Mesothelial cell of epicardium (in vitro differentiated cells): ENCODE measurements at regions not wholly inside any gene's neighbourhood (a gene's known extent, or its start where the extent isn't known, plus 50 kb on each side); places are given as distances from the start of the nearest gene placed in this dataset.

Experiments
- DNase-seq, 2 experiments: peaks; one replicate each; pipeline ENCODE4 v3.0.0; 2021; ENCODE audit warnings: low spot score in 2 of 2; ENCODE audit not compliant: unreplicated experiment in 2 of 2
- H3K27ac Mint-ChIP-seq: 2 replicates; pipeline ENCODE4 v1.8.0; 2021; ENCODE audit warnings: mixed read lengths
- H3K27me3 Mint-ChIP-seq: 2 replicates; pipeline ENCODE4 v1.8.0; 2021; ENCODE audit warnings: low read depth, mixed read lengths
- H3K36me3 Mint-ChIP-seq: 2 replicates; pipeline ENCODE4 v1.8.0; 2021; ENCODE audit warnings: mixed read lengths
- H3K4me1 Mint-ChIP-seq: 2 replicates; pipeline ENCODE4 v1.8.0; 2021; ENCODE audit warnings: mixed read lengths
- H3K4me3 Mint-ChIP-seq: 2 replicates; pipeline ENCODE4 v1.8.0; 2021; ENCODE audit warnings: mild to moderate bottlenecking, moderate library complexity, mixed read lengths
- H3K9me3 Mint-ChIP-seq: 2 replicates; pipeline ENCODE4 v1.8.0; 2021; ENCODE audit warnings: mixed read lengths
- CTCF ChIP-seq: fragments of 200-600 bp; sonication (generic); IDR thresholded peaks from one replicate; pipeline ENCODE4 v1.5.0; 2021; ENCODE audit warnings: antibody characterized with exemption; ENCODE audit not compliant: unreplicated experiment

DNA sequence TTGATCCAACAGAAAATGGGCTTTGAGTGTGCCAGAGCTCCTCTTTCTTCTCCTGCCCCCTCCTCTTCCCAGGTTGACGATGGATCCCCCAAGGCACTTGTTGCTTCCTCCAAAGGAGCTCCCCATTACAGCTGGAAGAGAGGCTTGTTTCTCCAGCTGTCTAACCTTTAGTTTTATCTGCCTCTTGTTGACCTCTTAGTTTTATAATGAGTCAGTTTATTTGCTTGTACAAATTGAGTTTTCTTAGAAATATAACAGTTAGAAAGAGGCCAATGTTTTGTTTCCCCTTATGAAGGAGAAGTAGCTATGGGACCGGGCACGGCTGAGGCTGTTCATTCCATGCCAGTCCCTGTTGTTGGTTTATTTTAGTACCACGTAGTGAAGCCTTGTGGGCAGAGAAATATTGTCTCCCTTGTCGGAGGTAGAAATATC, 158.2 kb downstream of the SPRY1 start:
- no peaks in the 10 kb centered on the region for H3K27me3 Mint-ChIP-seq
- DNase-seq = no peak
- peaks cover under 1% of the 10 kb centered on the region for H3K9me3 Mint-ChIP-seq
- H3K4me1 Mint-ChIP-seq = peaks cover 56% of the 10 kb centered on the region
- no peak overlapping the region for H3K4me3 Mint-ChIP-seq
- peaks cover under 1% of the 10 kb centered on the region for H3K36me3 Mint-ChIP-seq
- H3K27ac Mint-ChIP-seq = peak overlapping the region; percentile 92
- TF ChIP-seq CTCF = no peak

DNA sequence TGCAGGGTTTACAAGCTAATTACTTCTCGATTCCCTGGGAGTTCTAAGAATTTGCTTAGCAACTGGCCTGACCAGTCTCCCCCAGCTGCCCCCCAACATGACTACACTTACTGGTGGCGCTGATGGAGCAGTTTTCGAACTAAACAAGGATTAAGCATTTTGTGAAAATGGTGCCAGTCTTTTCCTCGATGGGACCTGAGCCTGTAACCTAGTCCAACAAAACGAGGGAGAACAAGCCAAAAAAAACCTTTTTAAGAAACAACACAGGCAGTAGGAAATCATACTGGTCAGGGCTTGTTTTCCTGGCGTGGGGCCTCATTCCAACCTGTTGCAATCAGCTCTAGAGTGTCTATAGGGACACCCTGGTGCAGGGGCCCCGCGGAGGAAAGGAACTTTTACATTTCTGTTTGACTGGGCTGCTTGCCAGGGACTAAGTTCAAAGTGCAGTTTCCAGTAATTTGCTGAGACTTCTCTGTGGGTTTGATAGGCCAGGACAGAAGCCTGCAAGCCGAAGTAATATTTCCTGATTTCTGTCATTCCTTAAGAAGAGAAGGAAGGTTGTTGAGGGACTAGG, 158.7 kb downstream of the SPRY1 start:
- no peaks in the 10 kb centered on the region for H3K9me3 Mint-ChIP-seq
- peak overlapping the region; percentile 92 for H3K27ac Mint-ChIP-seq
- no peaks in the 10 kb centered on the region for H3K36me3 Mint-ChIP-seq
- TF ChIP-seq CTCF = no peak
- H3K27me3 Mint-ChIP-seq = no peaks in the 10 kb centered on the region
- peak; percentile 42 to 72 for DNase-seq
- peaks cover 61% of the 10 kb centered on the region for H3K4me1 Mint-ChIP-seq
- peak overlapping the region; percentile 1 for H3K4me3 Mint-ChIP-seq

DNA sequence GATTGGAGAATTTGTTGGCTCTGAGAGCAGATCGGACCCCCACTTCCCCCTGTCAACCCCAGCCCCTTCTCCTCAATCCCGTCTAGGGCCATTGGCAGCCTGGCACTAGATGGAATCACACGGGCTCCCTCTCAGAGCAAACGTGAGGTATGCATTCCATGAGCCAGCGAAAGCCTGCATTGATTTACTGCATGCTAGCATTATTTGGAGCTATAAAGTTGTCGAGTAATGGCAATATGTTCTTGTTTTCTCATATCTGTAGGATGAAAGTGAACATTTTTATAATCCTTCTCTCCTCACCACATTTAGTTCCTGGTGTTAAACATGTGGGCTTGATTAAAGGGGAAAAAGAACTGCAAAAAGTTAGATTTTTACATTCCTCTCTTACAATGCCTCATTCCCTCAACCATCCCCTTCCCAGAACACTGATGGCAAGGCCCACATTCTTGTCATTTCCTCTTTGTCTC, 159.2 kb downstream of the SPRY1 start:
- H3K4me3 Mint-ChIP-seq = peak overlapping the region; percentile 1
- H3K27ac Mint-ChIP-seq = peak overlapping the region; percentile 92
- H3K9me3 Mint-ChIP-seq = no peaks in the 10 kb centered on the region
- no peak for TF ChIP-seq CTCF
- no peaks in the 10 kb centered on the region for H3K36me3 Mint-ChIP-seq
- no peak for DNase-seq
- peaks cover 67% of the 10 kb centered on the region for H3K4me1 Mint-ChIP-seq
- H3K27me3 Mint-ChIP-seq = no peaks in the 10 kb centered on the region

GRCh38 chr4:123556526-123556925, 159.9 kb downstream of the SPRY1 start:
- TF ChIP-seq CTCF = no peak
- no peak overlapping the region for H3K4me3 Mint-ChIP-seq
- H3K9me3 Mint-ChIP-seq = no peaks in the 10 kb centered on the region
- H3K27me3 Mint-ChIP-seq = no peaks in the 10 kb centered on the region
- H3K27ac Mint-ChIP-seq = peak overlapping the region; percentile 92
- DNase-seq = no peak
- peaks cover 68% of the 10 kb centered on the region for H3K4me1 Mint-ChIP-seq
- no peaks in the 10 kb centered on the region for H3K36me3 Mint-ChIP-seq

DNA sequence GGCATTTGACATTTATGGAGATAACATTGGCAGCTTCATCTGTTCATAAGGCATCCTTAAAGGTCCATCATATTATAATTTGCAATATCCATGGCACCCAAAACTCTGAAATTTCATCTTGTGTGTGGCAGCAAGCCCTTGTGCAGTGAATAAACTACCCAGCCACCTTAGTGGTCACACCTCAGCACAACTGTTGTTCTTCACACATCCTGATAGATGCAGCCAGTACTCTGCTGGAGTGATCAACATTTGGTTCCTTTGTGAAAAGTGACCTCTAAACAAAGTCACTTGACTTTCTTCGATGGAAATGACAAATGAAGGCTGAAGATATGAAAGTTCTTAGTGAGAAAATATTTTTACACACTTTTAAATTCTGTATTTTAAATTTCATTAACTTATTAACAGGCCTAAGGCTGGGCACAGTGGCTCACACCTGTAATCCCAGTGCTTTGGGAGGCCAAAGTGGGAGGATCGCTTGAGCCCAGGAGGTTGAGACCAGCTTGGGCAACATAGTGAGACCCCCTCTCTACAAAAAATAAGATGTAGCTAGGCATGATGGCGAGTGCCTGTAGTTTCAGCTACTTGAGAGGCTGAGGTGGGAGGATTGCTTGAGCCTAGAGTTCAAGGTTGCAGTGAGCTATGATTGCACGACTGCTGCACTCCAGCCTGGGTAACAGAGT, 161.4 kb downstream of the SPRY1 start:
- no peak for DNase-seq
- H3K27ac Mint-ChIP-seq = no peak overlapping the region
- H3K27me3 Mint-ChIP-seq = no peaks in the 10 kb centered on the region
- H3K4me1 Mint-ChIP-seq = peaks cover 67% of the 10 kb centered on the region
- H3K9me3 Mint-ChIP-seq = no peaks in the 10 kb centered on the region
- TF ChIP-seq CTCF = no peak
- H3K4me3 Mint-ChIP-seq = no peak overlapping the region
- no peaks in the 10 kb centered on the region for H3K36me3 Mint-ChIP-seq
